ENCODE measurements at regions not wholly inside any gene's neighbourhood (a gene's known extent, or its start where the extent isn't known, plus 50 kb on each side); places are given as distances from the start of the nearest gene placed in this dataset.
"Not testable (repeated sequence)": the region's sequence is repeated elsewhere in the genome, so short reads cannot be mapped to it uniquely, and the experiment has no call there.

GRCh38 chr10:57657164-57657765 lies 610.4 kb downstream of the IPMK start:
- no peak overlapping the region for H3K4me3 ChIP-seq (replicated peaks in 1 of 2; ENCODE audit: low read depth in 2 of 2, low read length in 2 of 2)
- DNase-seq (ENCODE audit: low read depth in 2 of 2) = peak; percentile 69 to 78
- TF ChIP-seq CTCF (IDR thresholded peaks at IDR 0.05; ENCODE audit: low read depth, low read length) = peak; percentile 84

- no peak overlapping the region for H3K4me3 ChIP-seq (replicated peaks in 1 of 2; ENCODE audit: low read depth in 2 of 2, low read length in 2 of 2)
- no peak for TF ChIP-seq CTCF (IDR thresholded peaks at IDR 0.05; ENCODE audit: low read depth, low read length)
- no peak for DNase-seq (ENCODE audit: low read depth in 2 of 2)
These were observed 612.8 kb downstream of the IPMK start for GRCh38 chr10:57654856-57655255.

GRCh38 chr10:57645108-57645507 lies 622.6 kb downstream of the IPMK start:
- not testable (repeated sequence) for DNase-seq (ENCODE audit: low read depth in 2 of 2); H3K4me3 ChIP-seq (replicated peaks in 1 of 2; ENCODE audit: low read depth in 2 of 2, low read length in 2 of 2)

- peak in 1 of 2 donors; percentile 42 for DNase-seq (ENCODE audit: low read depth in 2 of 2)
- no peak overlapping the region for H3K4me3 ChIP-seq (replicated peaks in 1 of 2; ENCODE audit: low read depth in 2 of 2, low read length in 2 of 2)
- no peak for TF ChIP-seq CTCF (IDR thresholded peaks at IDR 0.05; ENCODE audit: low read depth, low read length)
These were observed 629.3 kb downstream of the IPMK start for GRCh38 chr10:57638411-57638810.

- H3K4me3 ChIP-seq (replicated peaks in 1 of 2; ENCODE audit: low read depth in 2 of 2, low read length in 2 of 2) = no peak overlapping the region
- TF ChIP-seq CTCF (IDR thresholded peaks at IDR 0.05; ENCODE audit: low read depth, low read length) = no peak
- no peak for DNase-seq (ENCODE audit: low read depth in 2 of 2)
These were observed 639.0 kb downstream of the IPMK start for GRCh38 chr10:57628592-57629284.

- no peak for DNase-seq (ENCODE audit: low read depth in 2 of 2)
- no peak for TF ChIP-seq CTCF (IDR thresholded peaks at IDR 0.05; ENCODE audit: low read depth, low read length)
- H3K4me3 ChIP-seq (replicated peaks in 1 of 2; ENCODE audit: low read depth in 2 of 2, low read length in 2 of 2) = no peak overlapping the region
These were observed 640.0 kb downstream of the IPMK start for GRCh38 chr10:57627642-57628178.

- DNase-seq (ENCODE audit: low read depth in 2 of 2) = peak in 1 of 2 donors; percentile 9
- no peak overlapping the region for H3K4me3 ChIP-seq (replicated peaks in 1 of 2; ENCODE audit: low read depth in 2 of 2, low read length in 2 of 2)
- no peak for TF ChIP-seq CTCF (IDR thresholded peaks at IDR 0.05; ENCODE audit: low read depth, low read length)
These were observed 642.7 kb downstream of the IPMK start for GRCh38 chr10:57624856-57625592.
